DND-41 (cell line): ENCODE measurements at regions not wholly inside any gene's neighbourhood (a gene's known extent, or its start where the extent isn't known, plus 50 kb on each side); places are given as distances from the start of the nearest gene placed in this dataset.

ENCODE experiments used
- ATAC-seq: fragments of 200-7000 bp; cut with Tn5 transposase; 3 replicates; pipeline ENCODE4 v1.9.1; 2021; ENCODE audit warnings: low read depth; ENCODE audit not compliant: insufficient read depth
- DNase-seq: peaks from one replicate; pipeline ENCODE4 v3.0.0-alpha.2; 2020
- H2AFZ ChIP-seq: 2 replicates; pipeline ENCODE4 v1.6.0; 2012; ENCODE audit warnings: low read depth, low read length
- H3K27ac ChIP-seq: 2 replicates; pipeline ENCODE4 v1.5.1; 2012; ENCODE audit warnings: low read length, inconsistent platforms
- H3K27me3 ChIP-seq: fragments of 200-600 bp; sonication (generic); 2 replicates; pipeline ENCODE4 v1.6.0; 2012; ENCODE audit warnings: low read length, mild to moderate bottlenecking, inconsistent platforms; ENCODE audit not compliant: insufficient read depth, poor library complexity
- H3K36me3 ChIP-seq: 2 replicates; pipeline ENCODE4 v1.5.1; 2012; ENCODE audit warnings: low read length, inconsistent platforms; ENCODE audit not compliant: insufficient read depth
- H3K4me1 ChIP-seq: 2 replicates; pipeline ENCODE4 v1.5.1; 2012; ENCODE audit warnings: mild to moderate bottlenecking, low read length; ENCODE audit not compliant: insufficient read depth
- H3K4me2 ChIP-seq: 2 replicates; pipeline ENCODE4 v1.6.0; 2012; ENCODE audit warnings: mild to moderate bottlenecking, moderate library complexity, low read length, inconsistent platforms; ENCODE audit not compliant: insufficient read depth
- H3K4me3 ChIP-seq, 2 experiments: fragments of 200-600 bp in 1 of 2; shearing (Covaris generic) in 1 of 2; 2 replicates each; pipeline ENCODE4 v1.5.1; 2012 to 2016; ENCODE audit warnings: inconsistent platforms in 2 of 2, low read length in 2 of 2, mild to moderate bottlenecking in 2 of 2, low read depth in 1 of 2, moderate library complexity in 1 of 2
- H3K79me2 ChIP-seq: 2 replicates; pipeline ENCODE4 v1.6.0; 2012; ENCODE audit warnings: low read length, inconsistent platforms; ENCODE audit not compliant: insufficient read depth
- H3K9ac ChIP-seq: 2 replicates; pipeline ENCODE4 v1.6.0; 2012; ENCODE audit warnings: low read depth, mild to moderate bottlenecking, inconsistent platforms, low read length, moderate library complexity
- H3K9me3 ChIP-seq: 2 replicates; pipeline ENCODE4 v1.5.1; 2012; ENCODE audit warnings: low read length, moderate library complexity, mild to moderate bottlenecking, inconsistent platforms; ENCODE audit not compliant: insufficient read depth, severe bottlenecking
- H4K20me1 ChIP-seq: 2 replicates; pipeline ENCODE4 v1.6.0; 2012; ENCODE audit warnings: low read length; ENCODE audit not compliant: insufficient read depth
- CTCF ChIP-seq: IDR thresholded peaks from 2 replicates; pipeline ENCODE4 v1.5.1; 2012; ENCODE audit warnings: borderline replicate concordance, low read length, moderate library complexity, mild to moderate bottlenecking; ENCODE audit not compliant: poor library complexity, severe bottlenecking; ENCODE audit errors: extremely low read depth
- EZH2 ChIP-seq: IDR thresholded peaks from 3 replicates; pipeline ENCODE4 v1.6.1; 2012; ENCODE audit warnings: borderline replicate concordance, low read depth, mild to moderate bottlenecking, moderate library complexity, low read length, inconsistent platforms; ENCODE audit not compliant: severe bottlenecking

- Histone ChIP-seq H3K27ac (no peak overlapping the region), H2AFZ (no peak overlapping the region)
- ATAC-seq: no peak
Observed at GRCh38 chr3:178454726-178455125, 81.5 kb upstream of the KCNMB2 start.

GRCh38 chr3:178455226-178455625, 81.0 kb upstream of the KCNMB2 start:
- Histone ChIP-seq H3K9ac (no peak overlapping the region), H3K9me3 (no peaks in the 10 kb centered on the region), H2AFZ (no peak overlapping the region), H3K27me3 (no peaks in the 10 kb centered on the region), H3K36me3 (no peaks in the 10 kb centered on the region), H3K4me2 (no peak overlapping the region), H4K20me1 (no peaks in the 10 kb centered on the region), H3K4me3 (no peak overlapping the region), H3K27ac (no peak overlapping the region), H3K4me1 (no peaks in the 10 kb centered on the region), H3K79me2 (no peaks in the 10 kb centered on the region)
- no peak for TF ChIP-seq CTCF
- no peak for TF ChIP-seq EZH2
- DNase-seq (no peak), ATAC-seq (no peak)

More at GRCh38 chr3:178454726-178455125, 81.5 kb upstream of the KCNMB2 start:
- no peak overlapping the region for H3K4me2 ChIP-seq
- no peak overlapping the region for H3K9ac ChIP-seq
- no peaks in the 10 kb centered on the region for H3K4me1 ChIP-seq
- H3K4me3 ChIP-seq: no peak overlapping the region
- H3K79me2 ChIP-seq: no peaks in the 10 kb centered on the region
- H3K9me3 ChIP-seq: no peaks in the 10 kb centered on the region
- H3K27me3 ChIP-seq: no peaks in the 10 kb centered on the region
- no peaks in the 10 kb centered on the region for H4K20me1 ChIP-seq
- H3K36me3 ChIP-seq: no peaks in the 10 kb centered on the region
- no peak for DNase-seq
- TF ChIP-seq EZH2 (no peak), CTCF (no peak)

- no peak overlapping the region for H2AFZ ChIP-seq
- no peak overlapping the region for H3K4me3 ChIP-seq
- no peaks in the 10 kb centered on the region for H3K79me2 ChIP-seq
- H3K27ac ChIP-seq: no peak overlapping the region
- DNase-seq (no peak), ATAC-seq (no peak)
- H3K9ac ChIP-seq: no peak overlapping the region
- TF ChIP-seq CTCF: no peak
- no peak for TF ChIP-seq EZH2
- no peaks in the 10 kb centered on the region for H4K20me1 ChIP-seq
- no peak overlapping the region for H3K4me2 ChIP-seq
- no peaks in the 10 kb centered on the region for H3K4me1 ChIP-seq
- no peaks in the 10 kb centered on the region for H3K9me3 ChIP-seq
- H3K36me3 ChIP-seq: no peaks in the 10 kb centered on the region
- H3K27me3 ChIP-seq: no peaks in the 10 kb centered on the region
Observed at GRCh38 chr3:178455946-178456345, 80.3 kb upstream of the KCNMB2 start.

GRCh38 chr3:178456621-178457285, 79.5 kb upstream of the KCNMB2 start:
- no peaks in the 10 kb centered on the region for H3K9me3 ChIP-seq
- H3K79me2 ChIP-seq: no peaks in the 10 kb centered on the region
- H3K27me3 ChIP-seq: no peaks in the 10 kb centered on the region
- H2AFZ ChIP-seq: no peak overlapping the region
- no peak overlapping the region for H3K27ac ChIP-seq
- ATAC-seq: no peak; the same call in 2 of the 3 replicates
- no peaks in the 10 kb centered on the region for H3K4me1 ChIP-seq
- no peaks in the 10 kb centered on the region for H4K20me1 ChIP-seq
- no peak overlapping the region for H3K9ac ChIP-seq
- no peaks in the 10 kb centered on the region for H3K36me3 ChIP-seq
- no peak for DNase-seq
- H3K4me2 ChIP-seq: no peak overlapping the region
- no peak overlapping the region for H3K4me3 ChIP-seq
- TF ChIP-seq EZH2 (no peak), CTCF (no peak)
